Body of pancreas (tissue), 4 donors: ENCODE measurements at regions not wholly inside any gene's neighbourhood (a gene's known extent, or its start where the extent isn't known, plus 50 kb on each side); places are given as distances from the start of the nearest gene placed in this dataset.

Experiments
- POLR2A ChIP-seq, 3 donors: fragments of 450-650 bp; IDR thresholded peaks; one replicate each; pipeline ENCODE4 v1.6.1; 2016; ENCODE audit warnings: antibody characterized with exemption in 3 of 3, mild to moderate bottlenecking in 2 of 3
- TF ChIP-seq, protein P1 (sequence below), 7 experiments: fragments of 450-650 bp in 4 of 7; fragments of 200-600 bp in 3 of 7; sonication (generic) in 3 of 7; IDR thresholded peaks; one replicate each; pipeline ENCODE4 v1.5.1; 2016 to 2019; ENCODE audit warnings: antibody characterized with exemption in 7 of 7

DNA sequence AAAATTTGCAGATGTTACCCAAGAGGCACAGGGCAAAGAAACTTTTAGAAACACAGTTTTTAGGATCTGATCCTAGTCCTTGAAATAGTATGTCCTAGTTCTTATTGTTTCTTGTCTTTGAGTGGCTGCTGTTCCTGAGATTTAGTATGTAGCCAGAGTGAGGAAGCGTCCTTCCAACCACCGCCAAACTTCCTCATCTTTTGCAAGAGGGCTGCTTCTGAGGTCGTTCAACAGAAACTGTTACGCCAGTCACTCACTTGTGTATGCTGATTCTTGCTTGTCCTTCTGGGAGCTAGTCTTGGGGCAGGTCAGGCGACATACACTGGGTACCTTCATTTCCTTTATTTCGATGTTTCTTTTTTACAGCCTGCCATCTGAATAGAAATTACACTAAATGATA, 577.3 kb upstream of the ZNF717 start:
- TF ChIP-seq, protein P1, sequence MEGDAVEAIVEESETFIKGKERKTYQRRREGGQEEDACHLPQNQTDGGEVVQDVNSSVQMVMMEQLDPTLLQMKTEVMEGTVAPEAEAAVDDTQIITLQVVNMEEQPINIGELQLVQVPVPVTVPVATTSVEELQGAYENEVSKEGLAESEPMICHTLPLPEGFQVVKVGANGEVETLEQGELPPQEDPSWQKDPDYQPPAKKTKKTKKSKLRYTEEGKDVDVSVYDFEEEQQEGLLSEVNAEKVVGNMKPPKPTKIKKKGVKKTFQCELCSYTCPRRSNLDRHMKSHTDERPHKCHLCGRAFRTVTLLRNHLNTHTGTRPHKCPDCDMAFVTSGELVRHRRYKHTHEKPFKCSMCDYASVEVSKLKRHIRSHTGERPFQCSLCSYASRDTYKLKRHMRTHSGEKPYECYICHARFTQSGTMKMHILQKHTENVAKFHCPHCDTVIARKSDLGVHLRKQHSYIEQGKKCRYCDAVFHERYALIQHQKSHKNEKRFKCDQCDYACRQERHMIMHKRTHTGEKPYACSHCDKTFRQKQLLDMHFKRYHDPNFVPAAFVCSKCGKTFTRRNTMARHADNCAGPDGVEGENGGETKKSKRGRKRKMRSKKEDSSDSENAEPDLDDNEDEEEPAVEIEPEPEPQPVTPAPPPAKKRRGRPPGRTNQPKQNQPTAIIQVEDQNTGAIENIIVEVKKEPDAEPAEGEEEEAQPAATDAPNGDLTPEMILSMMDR (IDR thresholded peaks at IDR 0.05): no peak
- no peak for TF ChIP-seq POLR2A (IDR thresholded peaks at IDR 0.05)
